T-cell (primary cell): ENCODE measurements at regions not wholly inside any gene's neighbourhood (a gene's known extent, or its start where the extent isn't known, plus 50 kb on each side); places are given as distances from the start of the nearest gene placed in this dataset.

Source experiments
- ATAC-seq, 4 experiments: fragments of 200-7000 bp in 3 of 4; fragments of 150-1000 bp in 1 of 4; cut with Tn5 transposase; replicated peaks in 1 of 4; 1 replicate in 3 of 4; 2 replicates in 1 of 4; pipeline ENCODE4 v1.10.0; 2021; ENCODE audit warnings: moderate library complexity in 3 of 4, mild to moderate bottlenecking in 2 of 4, moderate number of reproducible peaks in 1 of 4
- CTCF ChIA-PET, 2 donors: fragments of 300-600 bp; sonication (Branson Sonifier 250); formaldehyde crosslinking; loops; one replicate each; lab custom pipeline; 2022; ENCODE audit warnings: antibody characterized with exemption in 2 of 2; lab: Charles Lee
- POLR2A ChIA-PET, 2 donors: fragments of 300-600 bp; sonication (Branson Sonifier 250); formaldehyde crosslinking; loops; one replicate each; lab custom pipeline; 2022; ENCODE audit warnings: antibody characterized with exemption in 2 of 2; lab: Charles Lee
- DNase-seq, 35 experiments: peaks; one replicate each; pipeline versions ENCODE4 v3.0.0 to v3.0.0-alpha.2; 2013 to 2023
- H3K27ac ChIP-seq: one replicate; pipeline ENCODE4 v1.5.1; 2013; ENCODE audit warnings: low read length
- H3K27me3 ChIP-seq, 2 experiments: replicated peaks in 1 of 2; 1 replicate in 1 of 2; 2 replicates in 1 of 2; pipeline versions ENCODE4 v1.6.1 to v1.7.0; 2013; ENCODE audit warnings: low read length in 1 of 2, mixed read lengths in 1 of 2; ENCODE audit not compliant: control insufficient read depth in 2 of 2, insufficient read depth in 2 of 2; ENCODE audit errors: extremely low read depth in 1 of 2
- H3K36me3 ChIP-seq, 2 donors: 1 replicate in 1 of 2; 2 replicates in 1 of 2; pipeline versions ENCODE4 v1.6.1 to v1.7.0; 2013; ENCODE audit warnings: low read length in 1 of 2; ENCODE audit not compliant: control insufficient read depth in 2 of 2, insufficient read depth in 1 of 2; ENCODE audit errors: extremely low read depth in 1 of 2
- H3K4me1 ChIP-seq, 2 experiments: 1 replicate in 1 of 2; 2 replicates in 1 of 2; pipeline versions ENCODE4 v1.6.1 to v1.7.0; 2013; ENCODE audit warnings: low read length in 2 of 2, mixed read lengths in 1 of 2; ENCODE audit not compliant: insufficient read depth in 2 of 2, control insufficient read depth in 1 of 2; ENCODE audit errors: extremely low read depth in 1 of 2
- H3K4me3 ChIP-seq, 2 donors: 1 replicate in 1 of 2; 2 replicates in 1 of 2; pipeline versions ENCODE4 v1.5.1 to v1.7.0; 2013; ENCODE audit warnings: mild to moderate bottlenecking in 2 of 2, low read length in 1 of 2, moderate library complexity in 1 of 2; ENCODE audit not compliant: control insufficient read depth in 1 of 2; ENCODE audit errors: extremely low read depth in 1 of 2
- H3K9me3 ChIP-seq: 2 replicates; pipeline ENCODE4 v1.7.0; 2013
- H3K27ac Mint-ChIP-seq, 2 donors: one replicate each; pipeline ENCODE4 v1.8.0; 2020 to 2021; ENCODE audit warnings: mild to moderate bottlenecking in 2 of 2, mixed read lengths in 2 of 2
- H3K27me3 Mint-ChIP-seq, 2 donors: one replicate each; pipeline ENCODE4 v1.8.0; 2021 to 2022; ENCODE audit warnings: mixed read lengths in 2 of 2
- H3K36me3 Mint-ChIP-seq: one replicate; pipeline ENCODE4 v1.8.0; 2021; ENCODE audit warnings: mixed read lengths
- H3K4me1 Mint-ChIP-seq, 3 donors: one replicate each; pipeline ENCODE4 v1.8.0; 2020 to 2022; ENCODE audit warnings: mixed read lengths in 3 of 3, mild to moderate bottlenecking in 1 of 3
- H3K4me3 Mint-ChIP-seq, 3 donors: one replicate each; pipeline ENCODE4 v1.8.0; 2020 to 2022; ENCODE audit warnings: mild to moderate bottlenecking in 3 of 3, mixed read lengths in 3 of 3, moderate library complexity in 3 of 3
- H3K9me3 Mint-ChIP-seq, 3 donors: one replicate each; pipeline ENCODE4 v1.8.0; 2020 to 2022; ENCODE audit warnings: mixed read lengths in 3 of 3
- WGBS: methylation state at CpG from one replicate; pipeline ENCODE4 v1.1.5; 2013; ENCODE audit warnings: missing lambda C conversion rate; ENCODE audit not compliant: insufficient coverage; 5-methylcytosine and 5-hydroxymethylcytosine counted together

DNA sequence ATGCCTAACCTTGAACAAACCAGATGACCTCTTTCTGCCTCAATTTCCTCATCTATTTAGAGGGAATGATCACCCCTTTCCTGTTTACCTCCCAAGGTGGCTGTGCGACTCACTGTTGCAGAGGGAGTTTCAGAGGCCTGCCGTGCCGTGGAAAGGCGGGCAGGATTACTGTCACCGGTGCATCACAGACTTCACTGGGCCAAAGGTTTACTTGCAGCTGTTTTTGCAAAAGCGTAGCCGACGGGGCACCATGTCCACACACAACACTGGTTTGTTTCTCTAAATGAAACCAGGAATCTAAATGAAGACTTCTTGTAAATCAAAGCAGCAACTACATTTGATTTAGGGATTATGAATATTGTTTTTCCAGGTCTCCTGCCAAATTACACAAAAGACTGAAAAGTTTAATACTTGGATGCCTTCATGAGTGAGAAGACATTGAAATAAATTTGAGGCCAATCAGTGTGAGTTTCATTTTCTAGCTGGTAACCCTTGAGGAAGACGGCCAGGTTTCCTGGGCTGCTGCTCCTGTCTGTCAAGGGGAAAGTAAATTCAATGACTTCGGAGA is 696.1 kb upstream of the TMEM132C start:
- Histone ChIP-seq H3K36me3 (no peaks in the 10 kb centered on the region), H3K4me3 (no peak overlapping the region), H3K4me1 (no peaks in the 10 kb centered on the region), H3K27ac (no peak overlapping the region), H3K27me3 (no peaks in the 10 kb centered on the region), H3K9me3 (no peaks in the 10 kb centered on the region)
- H3K27me3 Mint-ChIP-seq, result no peaks in the 10 kb centered on the region
- no peaks in the 10 kb centered on the region for H3K4me1 Mint-ChIP-seq
- no peak overlapping the region for H3K27ac Mint-ChIP-seq
- POLR2A ChIA-PET, result no interaction called here
- H3K4me3 Mint-ChIP-seq, result no peak overlapping the region
- ATAC-seq, result no peak
- CTCF ChIA-PET, result no interaction called here
- 79% methylated on average over 7 of the region's 10 CpGs for WGBS
- H3K9me3 Mint-ChIP-seq, result peaks cover 7 to 26% (median 11%) of the 10 kb centered on the region in 3 donors
- DNase-seq, result no peak
- H3K36me3 Mint-ChIP-seq, result no peaks in the 10 kb centered on the region

DNA sequence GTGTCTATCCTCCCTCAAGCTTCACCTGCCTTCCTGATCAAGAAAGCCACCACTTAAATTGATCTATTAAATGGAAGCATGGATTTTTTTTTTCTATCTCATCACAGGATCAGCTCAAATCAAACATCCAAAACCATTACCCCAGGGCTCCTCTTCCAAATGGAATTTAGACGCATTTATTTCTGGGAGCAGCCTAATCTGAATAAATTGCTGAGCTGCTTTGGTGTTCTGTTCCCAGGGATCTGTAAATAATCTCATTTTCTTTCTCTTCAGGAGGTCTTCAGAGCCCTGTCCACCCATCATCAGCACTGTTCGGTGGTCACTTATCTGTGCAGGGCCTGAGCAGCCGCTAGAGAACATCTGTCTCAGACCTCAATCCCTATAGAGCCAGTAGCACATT is 695.4 kb upstream of the TMEM132C start:
- H3K27me3 Mint-ChIP-seq, result no peaks in the 10 kb centered on the region
- no peak overlapping the region for H3K27ac ChIP-seq
- no peaks in the 10 kb centered on the region for H3K36me3 Mint-ChIP-seq
- no peak overlapping the region for H3K4me3 Mint-ChIP-seq
- H3K4me3 ChIP-seq, result no peak overlapping the region
- H3K9me3 Mint-ChIP-seq, result peaks cover 7 to 26% (median 11%) of the 10 kb centered on the region in 3 donors
- H3K4me1 ChIP-seq, result no peaks in the 10 kb centered on the region
- no peaks in the 10 kb centered on the region for H3K27me3 ChIP-seq
- no peak for DNase-seq
- WGBS, result 60% methylated on average over 1 of the region's 3 CpGs
- H3K4me1 Mint-ChIP-seq, result no peaks in the 10 kb centered on the region
- H3K27ac Mint-ChIP-seq, result no peak overlapping the region
- ChIA-PET CTCF (no interaction called here), POLR2A (no interaction called here)
- H3K9me3 ChIP-seq, result no peaks in the 10 kb centered on the region
- no peak for ATAC-seq
- no peaks in the 10 kb centered on the region for H3K36me3 ChIP-seq

DNA sequence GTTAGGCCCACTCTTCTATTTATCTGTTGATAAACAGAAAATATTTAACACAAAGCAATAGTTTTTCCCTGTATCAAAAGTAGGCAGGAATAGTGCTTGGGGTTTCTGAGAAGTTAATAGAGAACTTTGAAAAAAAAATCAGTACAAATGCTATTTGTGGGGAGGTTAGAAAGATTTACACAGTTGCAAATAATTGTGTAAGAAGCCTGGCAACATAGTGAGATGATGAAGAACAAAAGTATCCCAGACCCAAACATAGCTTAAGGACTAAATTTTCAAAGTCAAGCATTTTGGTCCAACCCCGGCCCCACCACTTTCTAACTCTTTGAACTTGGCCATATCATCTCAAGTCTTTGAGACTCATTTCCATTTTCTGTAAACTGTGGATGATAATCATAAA is 687.5 kb upstream of the TMEM132C start:
- no peaks in the 10 kb centered on the region for H3K4me1 Mint-ChIP-seq
- no peak overlapping the region for H3K27ac Mint-ChIP-seq
- no peaks in the 10 kb centered on the region for H3K36me3 Mint-ChIP-seq
- POLR2A ChIA-PET, result no interaction called here
- H3K36me3 ChIP-seq, result no peaks in the 10 kb centered on the region
- no peaks in the 10 kb centered on the region for H3K27me3 Mint-ChIP-seq
- CTCF ChIA-PET, result no interaction called here
- DNase-seq, result no peak
- H3K4me3 ChIP-seq, result no peak overlapping the region
- H3K27ac ChIP-seq, result no peak overlapping the region
- H3K9me3 ChIP-seq, result no peaks in the 10 kb centered on the region
- ATAC-seq, result no peak
- H3K4me3 Mint-ChIP-seq, result no peak overlapping the region
- H3K27me3 ChIP-seq, result no peaks in the 10 kb centered on the region
- WGBS, result no CpG with 5 or more reads among the region's 1 CpG
- peaks cover 0 to 6% (median 0%) of the 10 kb centered on the region in 3 donors for H3K9me3 Mint-ChIP-seq
- no peaks in the 10 kb centered on the region for H3K4me1 ChIP-seq

DNA sequence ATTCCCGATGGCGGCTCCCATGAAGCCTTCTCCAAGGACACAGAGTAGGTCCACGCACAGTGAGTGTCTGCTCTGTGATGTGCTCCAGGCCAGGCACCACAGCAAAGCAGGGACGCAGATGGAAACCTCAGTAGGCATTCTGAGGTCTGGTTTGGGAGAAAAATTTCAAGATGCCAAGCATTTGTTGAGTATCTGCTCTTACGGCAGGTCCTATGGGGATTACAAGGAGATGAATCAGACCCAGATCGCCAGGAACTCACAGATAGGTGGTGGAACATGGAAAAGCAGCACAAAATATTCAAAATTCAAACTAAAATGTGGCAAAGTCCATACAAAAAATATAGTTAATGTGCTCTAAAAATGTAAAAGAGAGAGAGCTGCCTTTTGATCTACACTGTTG is 684.9 kb upstream of the TMEM132C start:
- Mint-ChIP-seq H3K36me3 (no peaks in the 10 kb centered on the region), H3K4me3 (no peak overlapping the region), H3K27me3 (no peaks in the 10 kb centered on the region), H3K27ac (no peak overlapping the region), H3K9me3 (peaks cover 0 to 8% (median 0%) of the 10 kb centered on the region in 3 donors), H3K4me1 (no peaks in the 10 kb centered on the region)
- H3K4me3 ChIP-seq, result no peak overlapping the region
- POLR2A ChIA-PET, result no interaction called here
- H3K9me3 ChIP-seq, result no peaks in the 10 kb centered on the region
- ATAC-seq (no peak), DNase-seq (no peak)
- no peaks in the 10 kb centered on the region for H3K36me3 ChIP-seq
- CTCF ChIA-PET, result no interaction called here
- H3K4me1 ChIP-seq, result no peaks in the 10 kb centered on the region
- no peaks in the 10 kb centered on the region for H3K27me3 ChIP-seq
- WGBS, result 68% methylated on average over 2 of the region's 6 CpGs
- no peak overlapping the region for H3K27ac ChIP-seq

DNA sequence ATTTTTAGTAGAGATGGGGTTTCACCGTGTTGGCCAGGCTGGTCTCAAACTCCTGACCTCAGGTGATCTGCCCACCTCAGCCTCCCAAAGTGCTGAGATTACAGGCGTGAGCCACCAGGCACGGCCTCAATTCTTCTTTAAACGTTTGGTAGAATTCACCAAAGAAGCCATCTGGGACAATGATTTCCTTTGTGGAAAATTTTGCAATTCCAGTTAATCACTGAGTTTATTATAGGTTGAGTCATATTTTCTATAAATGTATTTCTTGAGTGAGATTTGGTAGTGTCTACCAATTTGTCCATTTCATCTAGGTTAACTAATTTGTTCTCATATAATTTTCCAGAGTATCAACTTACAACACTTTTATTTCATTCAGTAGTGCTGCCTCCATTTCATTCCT is 683.9 kb upstream of the TMEM132C start:
- DNase-seq (no peak), ATAC-seq (no peak)
- ChIA-PET CTCF (no interaction called here), POLR2A (no interaction called here)
- peaks cover 0 to 12% (median 0%) of the 10 kb centered on the region in 3 donors for H3K9me3 Mint-ChIP-seq
- no peaks in the 10 kb centered on the region for H3K36me3 ChIP-seq
- H3K4me3 ChIP-seq, result no peak overlapping the region
- WGBS, result 100% methylated on average over 2 of the region's 4 CpGs
- no peaks in the 10 kb centered on the region for H3K4me1 Mint-ChIP-seq
- H3K36me3 Mint-ChIP-seq, result no peaks in the 10 kb centered on the region
- no peaks in the 10 kb centered on the region for H3K4me1 ChIP-seq
- H3K27ac ChIP-seq, result no peak overlapping the region
- no peaks in the 10 kb centered on the region for H3K9me3 ChIP-seq
- no peaks in the 10 kb centered on the region for H3K27me3 Mint-ChIP-seq
- no peak overlapping the region for H3K4me3 Mint-ChIP-seq
- H3K27me3 ChIP-seq, result no peaks in the 10 kb centered on the region
- no peak overlapping the region for H3K27ac Mint-ChIP-seq

DNA sequence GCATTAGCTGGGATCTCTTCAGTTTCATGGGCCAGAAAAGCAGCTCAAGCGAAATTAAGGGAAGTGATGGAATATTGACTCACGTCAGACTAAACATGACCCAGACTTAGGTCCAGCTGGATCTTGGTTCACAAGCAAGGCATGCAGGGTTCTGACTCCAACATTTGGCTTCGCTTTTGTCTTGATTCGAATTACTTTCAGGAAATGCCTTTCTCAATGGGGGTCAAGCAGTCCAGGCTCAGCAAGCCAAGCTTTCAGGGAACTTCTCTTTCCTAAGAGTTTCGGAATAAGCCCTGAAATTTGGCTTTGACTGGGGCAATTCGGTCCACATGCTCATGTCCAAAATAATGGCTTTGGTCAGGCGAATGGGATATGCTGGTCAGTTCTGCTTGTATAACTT is 678.7 kb upstream of the TMEM132C start:
- Mint-ChIP-seq H3K27me3 (no peaks in the 10 kb centered on the region), H3K9me3 (peaks cover 0 to 12% (median 0%) of the 10 kb centered on the region in 3 donors), H3K4me1 (no peaks in the 10 kb centered on the region), H3K27ac (no peak overlapping the region), H3K4me3 (no peak overlapping the region), H3K36me3 (no peaks in the 10 kb centered on the region)
- H3K4me3 ChIP-seq, result no peak overlapping the region
- CTCF ChIA-PET, result no interaction called here
- ATAC-seq, result no peak
- H3K27ac ChIP-seq, result no peak overlapping the region
- POLR2A ChIA-PET, result interaction anchor here in 1 of 2 donors (0.6 kb wide), 1 partner anchor 740 kb away, joined by 3 read pairs; no protein-coding TSS in a partner anchor
- WGBS, result 68% methylated on average over 5 of the region's 7 CpGs
- H3K4me1 ChIP-seq, result no peaks in the 10 kb centered on the region
- H3K27me3 ChIP-seq, result no peaks in the 10 kb centered on the region
- no peaks in the 10 kb centered on the region for H3K9me3 ChIP-seq
- H3K36me3 ChIP-seq, result no peaks in the 10 kb centered on the region
- no peak for DNase-seq

DNA sequence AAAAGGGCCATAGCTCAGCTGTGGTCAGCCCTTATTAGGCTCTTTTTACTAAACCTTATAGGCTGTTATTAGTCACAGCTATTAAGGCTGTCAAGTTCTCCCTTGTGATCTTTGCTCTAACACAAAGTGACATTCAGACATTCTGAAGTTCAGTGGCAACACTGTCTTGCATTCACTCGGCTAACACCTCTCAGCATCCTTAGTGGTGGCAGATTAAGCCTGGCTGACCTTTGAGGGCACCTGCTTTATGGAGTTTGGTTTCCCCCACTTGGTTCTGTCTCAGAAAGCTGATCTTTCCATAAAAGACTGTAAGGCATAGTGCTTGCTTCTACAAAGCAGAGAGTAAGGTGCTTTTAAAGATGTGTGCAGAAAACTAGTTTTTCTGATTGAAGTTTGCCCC is 677.4 kb upstream of the TMEM132C start:
- no peaks in the 10 kb centered on the region for H3K27me3 Mint-ChIP-seq
- no peak overlapping the region for H3K27ac Mint-ChIP-seq
- H3K9me3 Mint-ChIP-seq, result peaks cover 0 to 12% (median 0%) of the 10 kb centered on the region in 3 donors
- 100% methylated on average over 1 of the region's 1 CpG for WGBS
- no peaks in the 10 kb centered on the region for H3K4me1 ChIP-seq
- ChIA-PET CTCF (no interaction called here), POLR2A (no interaction called here)
- H3K27me3 ChIP-seq, result no peaks in the 10 kb centered on the region
- H3K4me1 Mint-ChIP-seq, result no peaks in the 10 kb centered on the region
- DNase-seq, result no peak
- no peaks in the 10 kb centered on the region for H3K9me3 ChIP-seq
- no peak overlapping the region for H3K4me3 Mint-ChIP-seq
- no peak overlapping the region for H3K4me3 ChIP-seq
- H3K36me3 Mint-ChIP-seq, result no peaks in the 10 kb centered on the region
- ATAC-seq, result no peak
- H3K36me3 ChIP-seq, result no peaks in the 10 kb centered on the region
- H3K27ac ChIP-seq, result no peak overlapping the region
